ENCODE measurements at regions not wholly inside any gene's neighbourhood (a gene's known extent, or its start where the extent isn't known, plus 50 kb on each side); places are given as distances from the start of the nearest gene placed in this dataset.

DNA sequence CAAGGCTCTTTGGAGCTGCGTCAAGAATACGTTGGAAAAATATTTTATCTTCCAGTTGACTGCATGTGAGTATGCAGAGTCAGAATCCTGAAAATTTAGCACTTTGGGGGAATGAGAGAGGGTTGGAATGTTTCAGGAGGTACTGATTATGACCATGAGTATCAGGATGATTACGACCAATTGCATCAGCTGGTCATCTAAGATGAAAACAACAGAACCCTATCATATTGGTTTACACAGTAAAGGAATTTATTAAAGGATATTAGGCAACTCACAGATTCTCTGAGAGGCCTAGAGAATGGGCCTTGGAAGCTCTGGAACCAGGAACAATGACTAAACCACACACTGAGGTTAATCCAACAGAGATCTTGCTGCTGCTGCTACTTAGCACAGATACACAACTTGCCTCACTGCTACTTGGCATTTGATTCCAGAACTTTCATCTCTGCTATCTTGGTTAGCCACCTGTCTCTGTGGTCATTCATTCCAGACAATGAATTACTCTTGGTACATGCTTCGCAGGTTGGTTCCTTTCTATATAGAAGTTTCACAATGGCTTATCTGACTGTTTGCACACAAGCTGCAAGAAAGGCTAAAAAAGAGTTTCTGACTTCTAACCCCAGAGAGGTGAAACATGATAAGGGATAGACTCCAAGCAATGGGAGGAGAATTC lies 68.0 kb upstream of the CTTNBP2 start:
- no peaks in the 10 kb centered on the region for H3K4me1 Mint-ChIP-seq
- ATAC-seq (ENCODE audit: low read depth) = no peak
- no peaks in the 10 kb centered on the region for H3K79me2 ChIP-seq (ENCODE audit: control insufficient read depth, insufficient read depth, low read length)
- ChIA-PET POLR2A (no interaction called here), CTCF (no interaction called here)
- H3K9me3 Mint-ChIP-seq (ENCODE audit: insufficient read depth) = no peaks in the 10 kb centered on the region
- H2AFZ ChIP-seq (ENCODE audit: insufficient read depth, low read depth, low read length, poor library complexity, severe bottlenecking) = no peak overlapping the region
- H3K4me3 ChIP-seq (ENCODE audit: control extremely low read depth in 1 of 5, extremely low read depth in 1 of 5, insufficient read depth in 1 of 5, low read depth in 2 of 5, low read length in 4 of 5) = no peak overlapping the region
- no peaks in the 10 kb centered on the region for H3K36me3 ChIP-seq (replicated peaks in 1 of 2; ENCODE audit: control extremely low read depth in 1 of 2, control insufficient read depth in 1 of 2, extremely low read depth in 1 of 2, insufficient read depth in 2 of 2, low read length in 1 of 2)
- no peak for DNase-seq
- no peaks in the 10 kb centered on the region for H4K20me1 ChIP-seq (ENCODE audit: control insufficient read depth, insufficient read depth, low read length, poor library complexity, severe bottlenecking)
- 94% methylated on average over 3 of the region's 4 CpGs for WGBS (ENCODE audit: insufficient coverage)
- no peaks in the 10 kb centered on the region for H3K4me1 ChIP-seq (ENCODE audit: control insufficient read depth in 2 of 2, insufficient read depth in 2 of 2, low read length in 2 of 2)
- no peaks in the 10 kb centered on the region for H3K27me3 Mint-ChIP-seq
- H3K9me3 ChIP-seq (ENCODE audit: control extremely low read depth in 1 of 3, control insufficient read depth in 2 of 3, insufficient read depth in 1 of 3, low read length in 2 of 3) = no peaks in the 10 kb centered on the region
- no peak overlapping the region for H3K27ac Mint-ChIP-seq
- no peak overlapping the region for H3K4me3 Mint-ChIP-seq
- no peak for TF ChIP-seq EZH2 (IDR thresholded peaks at IDR 0.05; ENCODE audit: borderline replicate concordance, insufficient read depth, low read depth, low read length, poor library complexity, severe bottlenecking)
- TF ChIP-seq, protein P1, sequence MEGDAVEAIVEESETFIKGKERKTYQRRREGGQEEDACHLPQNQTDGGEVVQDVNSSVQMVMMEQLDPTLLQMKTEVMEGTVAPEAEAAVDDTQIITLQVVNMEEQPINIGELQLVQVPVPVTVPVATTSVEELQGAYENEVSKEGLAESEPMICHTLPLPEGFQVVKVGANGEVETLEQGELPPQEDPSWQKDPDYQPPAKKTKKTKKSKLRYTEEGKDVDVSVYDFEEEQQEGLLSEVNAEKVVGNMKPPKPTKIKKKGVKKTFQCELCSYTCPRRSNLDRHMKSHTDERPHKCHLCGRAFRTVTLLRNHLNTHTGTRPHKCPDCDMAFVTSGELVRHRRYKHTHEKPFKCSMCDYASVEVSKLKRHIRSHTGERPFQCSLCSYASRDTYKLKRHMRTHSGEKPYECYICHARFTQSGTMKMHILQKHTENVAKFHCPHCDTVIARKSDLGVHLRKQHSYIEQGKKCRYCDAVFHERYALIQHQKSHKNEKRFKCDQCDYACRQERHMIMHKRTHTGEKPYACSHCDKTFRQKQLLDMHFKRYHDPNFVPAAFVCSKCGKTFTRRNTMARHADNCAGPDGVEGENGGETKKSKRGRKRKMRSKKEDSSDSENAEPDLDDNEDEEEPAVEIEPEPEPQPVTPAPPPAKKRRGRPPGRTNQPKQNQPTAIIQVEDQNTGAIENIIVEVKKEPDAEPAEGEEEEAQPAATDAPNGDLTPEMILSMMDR (IDR thresholded peaks at IDR 0.05) = no peak
- H3K4me2 ChIP-seq (replicated peaks; ENCODE audit: low read depth, low read length, poor library complexity, severe bottlenecking) = no peak overlapping the region
- no peaks in the 10 kb centered on the region for H3K27me3 ChIP-seq (replicated peaks in 1 of 4; ENCODE audit: control extremely low read depth in 1 of 4, control insufficient read depth in 3 of 4, insufficient read depth in 4 of 4, low read length in 3 of 4)
- H3K9ac ChIP-seq (ENCODE audit: low read length) = no peak overlapping the region
- intact Hi-C loops (cut with micrococcal nuclease) = no loop called here
- H3K27ac ChIP-seq (ENCODE audit: low read length in 2 of 2) = no peak overlapping the region

DNA sequence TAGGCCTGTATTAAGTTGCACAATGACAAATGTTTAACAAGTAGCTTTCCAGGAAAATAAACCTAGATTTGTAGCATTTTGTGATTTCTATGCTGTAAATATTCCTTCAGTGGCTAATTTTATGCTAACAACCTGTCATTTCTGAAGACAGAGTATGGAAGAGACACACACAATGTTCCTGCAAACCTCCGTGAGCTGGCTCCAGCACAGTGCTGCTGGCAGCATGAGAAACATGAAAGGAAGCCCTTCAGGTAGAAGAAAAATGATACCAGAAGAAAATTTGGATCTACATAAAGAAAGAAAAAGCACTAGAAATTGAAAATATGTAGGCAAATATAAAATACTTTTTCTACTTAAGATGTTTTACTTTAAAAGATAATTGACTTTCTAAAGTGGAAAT lies 69.5 kb upstream of the CTTNBP2 start:
- Histone ChIP-seq H3K4me1 (ENCODE audit: control insufficient read depth in 2 of 2, insufficient read depth in 2 of 2, low read length in 2 of 2) (no peaks in the 10 kb centered on the region), H3K36me3 (replicated peaks in 1 of 2; ENCODE audit: control extremely low read depth in 1 of 2, control insufficient read depth in 1 of 2, extremely low read depth in 1 of 2, insufficient read depth in 2 of 2, low read length in 1 of 2) (no peaks in the 10 kb centered on the region), H2AFZ (ENCODE audit: insufficient read depth, low read depth, low read length, poor library complexity, severe bottlenecking) (no peak overlapping the region), H3K4me3 (ENCODE audit: control extremely low read depth in 1 of 5, extremely low read depth in 1 of 5, insufficient read depth in 1 of 5, low read depth in 2 of 5, low read length in 4 of 5) (no peak overlapping the region), H3K27ac (ENCODE audit: low read length in 2 of 2) (no peak overlapping the region), H3K79me2 (ENCODE audit: control insufficient read depth, insufficient read depth, low read length) (no peaks in the 10 kb centered on the region), H4K20me1 (ENCODE audit: control insufficient read depth, insufficient read depth, low read length, poor library complexity, severe bottlenecking) (no peaks in the 10 kb centered on the region), H3K9ac (ENCODE audit: low read length) (no peak overlapping the region), H3K9me3 (ENCODE audit: control extremely low read depth in 1 of 3, control insufficient read depth in 2 of 3, insufficient read depth in 1 of 3, low read length in 2 of 3) (peaks cover 0 to 3% (median 0%) of the 10 kb centered on the region in 3 donors), H3K4me2 (replicated peaks; ENCODE audit: low read depth, low read length, poor library complexity, severe bottlenecking) (no peak overlapping the region), H3K27me3 (replicated peaks in 1 of 4; ENCODE audit: control extremely low read depth in 1 of 4, control insufficient read depth in 3 of 4, insufficient read depth in 4 of 4, low read length in 3 of 4) (no peaks in the 10 kb centered on the region)
- no CpG with 5 or more reads among the region's 1 CpG for WGBS (ENCODE audit: insufficient coverage)
- DNase-seq = no peak
- ATAC-seq (ENCODE audit: low read depth) = no peak
- Mint-ChIP-seq H3K4me3 (no peak overlapping the region), H3K27ac (no peak overlapping the region), H3K27me3 (no peaks in the 10 kb centered on the region), H3K9me3 (ENCODE audit: insufficient read depth) (no peaks in the 10 kb centered on the region), H3K4me1 (no peaks in the 10 kb centered on the region)
- CTCF ChIA-PET = no interaction called here
- TF ChIP-seq, protein P1 (IDR thresholded peaks at IDR 0.05) = no peak
- TF ChIP-seq EZH2 (IDR thresholded peaks at IDR 0.05; ENCODE audit: borderline replicate concordance, insufficient read depth, low read depth, low read length, poor library complexity, severe bottlenecking) = no peak
- POLR2A ChIA-PET = no interaction called here
- intact Hi-C loops (cut with micrococcal nuclease) = no loop called here

All from B cell (primary cell).